Neural progenitor cell (in vitro differentiated cells): ENCODE measurements at regions not wholly inside any gene's neighbourhood (a gene's known extent, or its start where the extent isn't known, plus 50 kb on each side); places are given as distances from the start of the nearest gene placed in this dataset.

ENCODE experiments used
- CTCF ChIP-seq: fragments of 200-600 bp; sonication (generic); IDR thresholded peaks from 2 replicates; pipeline ENCODE4 v1.5.1; 2017; ENCODE audit warnings: antibody characterized with exemption, mild to moderate bottlenecking
- EZH2 ChIP-seq: fragments of 200-600 bp; sonication (generic); IDR thresholded peaks from 2 replicates; pipeline ENCODE4 v1.6.1; 2017; ENCODE audit warnings: antibody characterized with exemption, mild to moderate bottlenecking, moderate library complexity
- EZH2phosphoT487 ChIP-seq: fragments of 200-600 bp; sonication (generic); IDR thresholded peaks from 2 replicates; pipeline ENCODE4 v1.6.1; 2017; ENCODE audit warnings: antibody characterized with exemption

GRCh38 chr7:17600340-17600752, 301.9 kb downstream of the AHR start:
- no peak for TF ChIP-seq EZH2
- no peak for TF ChIP-seq CTCF
- no peak for TF ChIP-seq EZH2phosphoT487
